ENCODE measurements at regions not wholly inside any gene's neighbourhood (a gene's known extent, or its start where the extent isn't known, plus 50 kb on each side); places are given as distances from the start of the nearest gene placed in this dataset.

- CTCF ChIA-PET (ENCODE audit: unreplicated experiment): no interaction called here
- intact Hi-C loops (cut with micrococcal nuclease; ENCODE audit: unreplicated experiment): no loop called here
- BruUV-seq (replicated peaks): no TSS peak
Observed at GRCh38 chr13:82259284-82259683, 1623.0 kb downstream of the SLITRK1 start.

DNA sequence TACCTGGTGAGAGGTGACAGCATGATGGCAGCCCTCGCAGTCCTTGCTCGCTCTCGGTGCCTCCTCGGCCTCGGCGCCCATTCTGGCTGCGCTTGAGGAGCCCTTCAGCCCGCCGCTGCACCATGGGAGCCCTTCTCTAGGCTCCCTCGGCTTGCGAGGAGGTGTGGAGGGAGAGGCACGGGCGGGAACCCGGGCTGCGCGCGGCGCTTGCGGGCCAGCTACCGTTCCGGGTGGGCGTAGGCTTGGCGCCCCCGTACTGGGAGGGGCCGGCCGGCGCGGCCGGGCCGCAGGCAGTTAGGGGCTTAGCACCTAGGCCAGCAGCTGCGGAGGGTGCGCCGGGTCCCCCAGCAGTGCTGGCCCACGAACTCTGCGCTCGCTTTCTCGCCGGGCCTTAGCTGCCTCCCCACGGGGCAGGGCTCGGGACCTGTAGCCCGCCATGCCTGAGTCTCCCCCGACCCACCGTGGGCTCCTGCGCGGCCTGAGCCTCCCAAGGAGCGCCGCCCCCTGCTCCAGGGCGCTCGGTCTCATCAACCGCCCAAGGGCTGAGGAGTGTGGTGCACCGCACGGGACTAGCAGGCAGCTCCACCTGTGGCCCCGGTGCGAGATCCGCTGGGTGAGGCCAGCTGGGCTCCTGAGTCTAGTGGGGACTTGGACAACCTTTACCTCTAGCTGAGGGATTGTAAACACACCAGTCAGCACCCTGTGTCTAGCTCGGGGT is 1624.3 kb downstream of the SLITRK1 start:
- no peak overlapping the region for H2AFZ ChIP-seq (ENCODE audit: low read length)
- no peak overlapping the region for H3K4me3 ChIP-seq (ENCODE audit: low read depth, low read length, poor library complexity, severe bottlenecking)
- no peak overlapping the region for H3K27ac ChIP-seq (ENCODE audit: low read depth, low read length, poor library complexity, severe bottlenecking)
- no TSS peak for BruUV-seq (replicated peaks)
- no peak overlapping the region for H3K4me2 ChIP-seq (ENCODE audit: low read length)
- TF ChIP-seq EZH2phosphoT487 (IDR thresholded peaks at IDR 0.05; ENCODE audit: borderline replicate concordance, low read depth, low read length) (no peak), CTCF (conservative IDR thresholded peaks at IDR 0.05; ENCODE audit: low read length) (no peak)
- ChIA-PET CTCF (ENCODE audit: unreplicated experiment) (no interaction called here), POLR2A (no interaction called here)
- no peak for DNase-seq (ENCODE audit: low spot score)
- H3K79me2 ChIP-seq (ENCODE audit: insufficient read depth, low read depth, low read length): no peaks in the 10 kb centered on the region
- H3K9me2 ChIP-seq (ENCODE audit: insufficient read depth, low read length): no peaks in the 10 kb centered on the region
- H3K9me3 ChIP-seq (ENCODE audit: low read length): no peaks in the 10 kb centered on the region
- H4K20me1 ChIP-seq (ENCODE audit: insufficient read depth, low read length): no peaks in the 10 kb centered on the region
- no peaks in the 10 kb centered on the region for H3K4me1 ChIP-seq (ENCODE audit: insufficient read depth, low read length, poor library complexity, severe bottlenecking)
- intact Hi-C loops (cut with micrococcal nuclease; ENCODE audit: unreplicated experiment): no loop called here
- H3K36me3 ChIP-seq (ENCODE audit: insufficient read depth, low read length): no peaks in the 10 kb centered on the region

More at GRCh38 chr13:82259284-82259683, 1623.0 kb downstream of the SLITRK1 start:
- H3K79me2 ChIP-seq (ENCODE audit: insufficient read depth, low read depth, low read length): no peaks in the 10 kb centered on the region
- H3K36me3 ChIP-seq (ENCODE audit: insufficient read depth, low read length): no peaks in the 10 kb centered on the region
- TF ChIP-seq EZH2phosphoT487 (IDR thresholded peaks at IDR 0.05; ENCODE audit: borderline replicate concordance, low read depth, low read length) (no peak), CTCF (conservative IDR thresholded peaks at IDR 0.05; ENCODE audit: low read length) (no peak)
- no peaks in the 10 kb centered on the region for H3K9me3 ChIP-seq (ENCODE audit: low read length)
- H4K20me1 ChIP-seq (ENCODE audit: insufficient read depth, low read length): no peaks in the 10 kb centered on the region
- no peaks in the 10 kb centered on the region for H3K9me2 ChIP-seq (ENCODE audit: insufficient read depth, low read length)
- DNase-seq (ENCODE audit: low spot score): no peak
- no peak overlapping the region for H3K4me3 ChIP-seq (ENCODE audit: low read depth, low read length, poor library complexity, severe bottlenecking)
- H3K4me2 ChIP-seq (ENCODE audit: low read length): no peak overlapping the region
- no peak overlapping the region for H3K27ac ChIP-seq (ENCODE audit: low read depth, low read length, poor library complexity, severe bottlenecking)
- no peak overlapping the region for H2AFZ ChIP-seq (ENCODE audit: low read length)
- POLR2A ChIA-PET: no interaction called here
- H3K4me1 ChIP-seq (ENCODE audit: insufficient read depth, low read length, poor library complexity, severe bottlenecking): no peaks in the 10 kb centered on the region

- Histone ChIP-seq H3K9me3 (ENCODE audit: low read length) (no peaks in the 10 kb centered on the region), H3K9me2 (ENCODE audit: insufficient read depth, low read length) (no peaks in the 10 kb centered on the region), H3K27ac (ENCODE audit: low read depth, low read length, poor library complexity, severe bottlenecking) (no peak overlapping the region), H3K4me3 (ENCODE audit: low read depth, low read length, poor library complexity, severe bottlenecking) (no peak overlapping the region), H3K4me2 (ENCODE audit: low read length) (no peak overlapping the region), H2AFZ (ENCODE audit: low read length) (no peak overlapping the region), H3K4me1 (ENCODE audit: insufficient read depth, low read length, poor library complexity, severe bottlenecking) (no peaks in the 10 kb centered on the region), H3K36me3 (ENCODE audit: insufficient read depth, low read length) (no peaks in the 10 kb centered on the region), H4K20me1 (ENCODE audit: insufficient read depth, low read length) (no peaks in the 10 kb centered on the region), H3K79me2 (ENCODE audit: insufficient read depth, low read depth, low read length) (no peaks in the 10 kb centered on the region)
- ChIA-PET POLR2A (interaction anchor here (0.7 kb wide), 1 partner anchor 40 kb away, joined by 3 read pairs; no protein-coding TSS in a partner anchor), CTCF (ENCODE audit: unreplicated experiment) (no interaction called here)
- no peak for DNase-seq (ENCODE audit: low spot score)
- TF ChIP-seq CTCF (conservative IDR thresholded peaks at IDR 0.05; ENCODE audit: low read length) (no peak), EZH2phosphoT487 (IDR thresholded peaks at IDR 0.05; ENCODE audit: borderline replicate concordance, low read depth, low read length) (no peak)
- no TSS peak for BruUV-seq (replicated peaks)
- intact Hi-C loops (cut with micrococcal nuclease; ENCODE audit: unreplicated experiment): no loop called here
Observed at GRCh38 chr13:82248762-82249161, 1633.5 kb downstream of the SLITRK1 start.
